Lower lobe of right lung (tissue), 2 donors: ENCODE measurements at regions not wholly inside any gene's neighbourhood (a gene's known extent, or its start where the extent isn't known, plus 50 kb on each side); places are given as distances from the start of the nearest gene placed in this dataset.

Experiments used
- ATAC-seq, 2 donors: fragments of 200-7000 bp; cut with Tn5 transposase; one replicate each; pipeline ENCODE4 v1.9.1; 2020 to 2022; ENCODE audit warnings: mild to moderate bottlenecking in 2 of 2, moderate library complexity in 2 of 2
- DNase-seq: peaks from one replicate; pipeline ENCODE4 v3.0.0-alpha.2; 2020
- H3K27ac ChIP-seq: fragments of 200-600 bp; one replicate; pipeline ENCODE4 v1.8.0; 2022
- H3K27me3 ChIP-seq: fragments of 200-600 bp; one replicate; pipeline ENCODE4 v1.8.0; 2022; ENCODE audit warnings: low read depth
- H3K36me3 ChIP-seq: fragments of 200-600 bp; one replicate; pipeline ENCODE4 v1.8.0; 2022; ENCODE audit warnings: mild to moderate bottlenecking
- H3K4me1 ChIP-seq: fragments of 200-600 bp; one replicate; pipeline ENCODE4 v1.8.0; 2022
- H3K4me3 ChIP-seq: fragments of 200-600 bp; one replicate; pipeline ENCODE4 v1.8.0; 2022; ENCODE audit warnings: mild to moderate bottlenecking
- H3K9me3 ChIP-seq: fragments of 200-600 bp; one replicate; pipeline ENCODE4 v1.8.0; 2022
- intact Hi-C: fragments of 100-400 bp; cut with DNase I; formaldehyde crosslinking; loops from one replicate; pipeline ENCODE4 v1.11.0; 2022
- TF ChIP-seq, protein P1 (sequence below): fragments of 200-600 bp; IDR thresholded peaks from one replicate; pipeline ENCODE4 v1.8.0; 2022; ENCODE audit warnings: antibody characterized with exemption, mild to moderate bottlenecking
- donor health status: DM: no; HTN: yes; CAD: no; lungs with severe emphysema.

DNA sequence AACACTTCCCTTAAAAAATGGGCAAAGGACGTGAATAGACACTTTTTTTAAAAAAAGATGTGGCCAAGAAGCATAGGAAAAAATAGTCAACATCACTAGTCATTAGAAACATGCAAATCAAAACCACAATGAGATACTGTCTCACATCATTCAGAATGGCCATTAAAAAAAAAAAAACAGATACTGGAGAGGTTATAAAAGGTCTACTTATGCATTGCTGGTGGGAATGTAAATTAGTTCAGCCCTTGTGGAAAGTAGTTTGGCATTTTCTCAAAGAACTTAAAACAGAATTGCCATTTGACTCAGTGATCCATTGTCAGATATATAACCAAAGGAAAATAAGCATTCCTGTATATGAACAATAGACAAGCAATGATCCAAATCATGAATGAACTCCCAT, 352.8 kb upstream of the EPHA5 start:
- H3K36me3 ChIP-seq = no peaks in the 10 kb centered on the region
- no peak for ATAC-seq

DNA sequence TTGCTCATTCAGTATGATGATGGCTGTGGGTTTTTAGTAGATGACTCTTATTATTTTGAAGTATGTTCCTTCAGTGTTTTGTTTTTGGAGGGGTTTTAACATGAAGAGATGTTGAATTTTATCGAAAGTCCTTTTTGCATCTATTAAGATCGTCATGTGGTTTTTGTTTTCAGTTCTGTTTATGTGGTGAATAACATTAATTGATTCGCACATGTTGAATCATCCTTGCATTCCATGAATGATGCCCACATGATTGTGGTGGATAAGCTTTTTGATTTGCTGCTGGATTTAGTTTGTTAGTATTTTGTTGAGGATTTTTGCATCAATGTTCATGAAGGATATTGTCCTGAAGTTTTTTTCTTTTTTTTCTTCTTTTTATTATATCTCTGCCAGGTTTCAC, 347.4 kb upstream of the EPHA5 start:
- Histone ChIP-seq H3K27ac (no peak overlapping the region), H3K4me3 (no peak overlapping the region), H3K4me1 (no peaks in the 10 kb centered on the region), H3K9me3 (peaks cover 4% of the 10 kb centered on the region), H3K36me3 (no peaks in the 10 kb centered on the region), H3K27me3 (no peaks in the 10 kb centered on the region)
- TF ChIP-seq, protein P1, sequence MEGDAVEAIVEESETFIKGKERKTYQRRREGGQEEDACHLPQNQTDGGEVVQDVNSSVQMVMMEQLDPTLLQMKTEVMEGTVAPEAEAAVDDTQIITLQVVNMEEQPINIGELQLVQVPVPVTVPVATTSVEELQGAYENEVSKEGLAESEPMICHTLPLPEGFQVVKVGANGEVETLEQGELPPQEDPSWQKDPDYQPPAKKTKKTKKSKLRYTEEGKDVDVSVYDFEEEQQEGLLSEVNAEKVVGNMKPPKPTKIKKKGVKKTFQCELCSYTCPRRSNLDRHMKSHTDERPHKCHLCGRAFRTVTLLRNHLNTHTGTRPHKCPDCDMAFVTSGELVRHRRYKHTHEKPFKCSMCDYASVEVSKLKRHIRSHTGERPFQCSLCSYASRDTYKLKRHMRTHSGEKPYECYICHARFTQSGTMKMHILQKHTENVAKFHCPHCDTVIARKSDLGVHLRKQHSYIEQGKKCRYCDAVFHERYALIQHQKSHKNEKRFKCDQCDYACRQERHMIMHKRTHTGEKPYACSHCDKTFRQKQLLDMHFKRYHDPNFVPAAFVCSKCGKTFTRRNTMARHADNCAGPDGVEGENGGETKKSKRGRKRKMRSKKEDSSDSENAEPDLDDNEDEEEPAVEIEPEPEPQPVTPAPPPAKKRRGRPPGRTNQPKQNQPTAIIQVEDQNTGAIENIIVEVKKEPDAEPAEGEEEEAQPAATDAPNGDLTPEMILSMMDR = no peak
- DNase-seq (no peak), ATAC-seq (no peak)
- intact Hi-C loops = no loop called here

More for the DNA sequence above, 352.8 kb upstream of the EPHA5 start:
- intact Hi-C loops = no loop called here
- TF ChIP-seq, protein P1 = no peak
- H3K27me3 ChIP-seq = no peaks in the 10 kb centered on the region
- no peak for DNase-seq
- no peak overlapping the region for H3K27ac ChIP-seq
- no peak overlapping the region for H3K4me3 ChIP-seq
- H3K9me3 ChIP-seq = no peaks in the 10 kb centered on the region
- no peaks in the 10 kb centered on the region for H3K4me1 ChIP-seq

DNA sequence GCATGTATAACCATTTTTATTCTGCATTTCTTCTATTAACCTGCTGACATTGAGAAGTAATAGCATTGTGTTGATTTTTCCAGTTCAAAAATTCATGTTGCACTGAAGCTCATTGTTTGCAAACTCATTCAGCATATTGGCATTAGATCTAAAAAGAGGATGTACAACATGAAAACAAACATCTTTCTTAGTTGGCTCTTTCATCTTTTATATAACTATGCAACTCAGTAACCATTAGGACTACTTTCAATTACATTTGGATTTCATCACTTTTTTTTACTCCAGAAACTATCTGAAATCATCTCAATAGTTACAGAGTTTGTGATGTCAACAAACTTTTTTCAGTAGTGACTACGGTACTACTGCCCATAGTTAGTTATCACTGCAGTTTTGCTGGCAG, 346.0 kb upstream of the EPHA5 start:
- intact Hi-C loops = no loop called here
- H3K27me3 ChIP-seq = no peaks in the 10 kb centered on the region
- DNase-seq = no peak
- H3K4me1 ChIP-seq = no peaks in the 10 kb centered on the region
- H3K9me3 ChIP-seq = peaks cover 12% of the 10 kb centered on the region
- H3K36me3 ChIP-seq = no peaks in the 10 kb centered on the region
- no peak for ATAC-seq
- H3K4me3 ChIP-seq = no peak overlapping the region
- no peak overlapping the region for H3K27ac ChIP-seq
- TF ChIP-seq, protein P1 = no peak

DNA sequence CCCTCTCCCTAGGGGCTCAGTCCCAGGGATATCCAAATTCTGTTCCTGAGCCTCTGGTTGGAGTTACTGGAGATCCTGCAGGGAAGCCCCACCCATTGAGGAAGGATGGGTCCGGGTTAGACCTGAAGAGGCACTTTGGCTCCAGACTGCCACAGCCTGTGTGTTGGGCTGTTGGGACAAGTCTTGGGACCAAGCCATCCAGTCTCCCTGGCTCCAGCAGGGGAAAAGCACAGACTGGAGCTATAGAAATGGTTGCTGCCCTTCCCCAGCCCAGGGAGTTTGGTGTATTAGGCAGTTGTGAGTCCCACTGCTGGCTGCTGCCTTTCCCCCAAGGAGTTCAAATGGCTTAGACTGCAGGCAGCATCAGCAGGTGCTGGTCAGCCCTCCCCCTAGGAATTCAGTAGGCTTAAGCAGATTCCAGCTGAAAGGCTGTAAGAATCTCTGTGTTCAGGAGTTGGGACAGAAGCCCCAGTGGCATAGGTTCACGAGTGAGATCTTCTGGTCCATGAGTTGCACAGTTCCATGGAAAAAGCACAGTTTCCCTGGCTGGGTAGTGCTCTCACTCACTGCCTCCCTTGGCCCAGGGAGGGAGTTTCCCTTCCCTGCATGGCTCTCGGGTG, 344.0 kb upstream of the EPHA5 start:
- ATAC-seq (no peak), DNase-seq (no peak)
- no peaks in the 10 kb centered on the region for H3K27me3 ChIP-seq
- no peaks in the 10 kb centered on the region for H3K36me3 ChIP-seq
- H3K9me3 ChIP-seq = peaks cover 16% of the 10 kb centered on the region
- TF ChIP-seq, protein P1 = no peak
- no peak overlapping the region for H3K27ac ChIP-seq
- intact Hi-C loops = no loop called here
- no peaks in the 10 kb centered on the region for H3K4me1 ChIP-seq
- H3K4me3 ChIP-seq = no peak overlapping the region

DNA sequence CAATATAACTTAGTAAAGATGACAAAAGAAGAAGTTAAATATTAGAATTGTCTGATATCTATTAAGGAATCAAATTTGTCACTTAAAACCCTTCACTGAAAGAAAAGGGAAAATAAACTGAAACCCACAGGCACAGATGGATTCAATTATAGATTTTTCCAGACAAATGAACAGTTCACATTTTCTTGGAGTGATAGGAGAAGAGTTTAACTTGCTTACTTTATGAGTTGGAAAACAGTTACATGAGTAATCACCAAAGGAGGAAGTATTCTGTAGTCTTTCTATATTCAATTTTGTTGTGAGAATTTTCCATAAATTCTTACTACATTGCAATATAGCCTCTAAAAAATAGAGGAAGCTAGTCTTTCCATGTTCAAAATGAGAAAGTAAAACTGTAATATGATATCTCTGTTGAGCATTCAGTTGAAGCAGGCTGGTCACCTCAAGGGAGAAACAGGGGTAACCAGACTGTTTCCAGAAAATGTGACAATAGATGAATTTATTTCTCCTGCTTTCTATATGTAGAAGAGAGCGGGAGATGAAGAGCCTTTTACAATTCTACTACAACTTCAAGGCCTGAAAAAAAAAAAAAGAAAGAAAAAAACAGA, 330.3 kb upstream of the EPHA5 start:
- DNase-seq = no peak
- Histone ChIP-seq H3K4me1 (no peaks in the 10 kb centered on the region), H3K27me3 (no peaks in the 10 kb centered on the region), H3K4me3 (no peak overlapping the region), H3K27ac (no peak overlapping the region), H3K36me3 (no peaks in the 10 kb centered on the region), H3K9me3 (no peaks in the 10 kb centered on the region)
- TF ChIP-seq, protein P1 = no peak
- no peak for ATAC-seq
- intact Hi-C loops = no loop called here
